ENCODE measurements at regions not wholly inside any gene's neighbourhood (a gene's known extent, or its start where the extent isn't known, plus 50 kb on each side); places are given as distances from the start of the nearest gene placed in this dataset.

DNA sequence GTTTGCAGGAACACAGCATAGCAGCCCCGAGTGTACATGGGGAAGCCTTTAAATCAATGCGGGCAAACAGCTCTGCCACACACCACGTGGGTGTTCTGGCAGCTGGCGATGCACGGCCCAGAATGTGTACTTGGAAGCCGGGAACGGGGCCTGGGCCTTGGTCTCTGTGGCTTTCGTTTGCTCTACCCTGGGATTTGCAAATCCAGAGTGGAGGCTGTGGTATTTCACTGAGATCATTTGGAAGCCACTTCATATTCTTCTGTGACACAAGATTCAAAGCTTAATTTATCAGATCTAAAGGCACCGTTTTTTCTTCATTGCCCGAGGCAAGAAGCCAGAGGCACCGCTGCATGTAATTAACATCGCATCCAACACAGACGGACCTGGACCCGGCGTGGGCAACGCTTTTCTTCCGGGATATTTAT lies 246.3 kb upstream of the MYT1L start:
- POLR2A ChIA-PET (ENCODE audit: partially characterized antibody): no interaction called here
- Histone ChIP-seq H2BK5ac (ENCODE audit: low read depth, low read length) (no peak overlapping the region), H4K8ac (ENCODE audit: extremely low read depth, insufficient read depth, low read length) (no peak overlapping the region), H3K4me3 (ENCODE audit: extremely low read depth in 1 of 4, insufficient read depth in 2 of 4, low read depth in 3 of 4, low read length in 4 of 4) (no peak overlapping the region), H3K9me3 (ENCODE audit: insufficient read depth in 2 of 2, low read depth in 1 of 2, low read length in 1 of 2) (peaks cover 8 to 16% of the 10 kb centered on the region in 2 experiments), H3K79me1 (ENCODE audit: low read depth, low read length) (no peaks in the 10 kb centered on the region), H2BK12ac (ENCODE audit: low read depth, low read length) (no peak overlapping the region), H2AFZ (ENCODE audit: low read length) (no peak overlapping the region), H3K23me2 (ENCODE audit: low read depth, low read length) (peaks cover 14% of the 10 kb centered on the region; the same call in 1 of the 2 replicates), H2BK15ac (ENCODE audit: low read length) (no peak overlapping the region), H3K18ac (ENCODE audit: extremely low read depth, low read length) (no peak overlapping the region), H3K27ac (ENCODE audit: low read depth, low read length) (no peak overlapping the region), H4K91ac (replicated peaks; ENCODE audit: insufficient read length, low read length) (no peak overlapping the region), H3K27me3 (replicated peaks in 1 of 4; ENCODE audit: control insufficient read depth in 3 of 4, extremely low read depth in 1 of 4, insufficient read depth in 3 of 4, low read length in 3 of 4) (no peaks in the 10 kb centered on the region), H3K4me1 (replicated peaks in 1 of 4; ENCODE audit: control insufficient read depth in 3 of 4, insufficient read depth in 4 of 4, low read length in 3 of 4) (no peaks in the 10 kb centered on the region; a peak in 1 of 7 replicates), H3K23ac (ENCODE audit: insufficient read length) (no peak overlapping the region), H2BK120ac (replicated peaks; ENCODE audit: low read depth, low read length) (no peak overlapping the region), H2AK5ac (ENCODE audit: low read depth, low read length) (no peak overlapping the region), H3K14ac (ENCODE audit: insufficient read length) (no peak overlapping the region), H4K20me1 (replicated peaks in 1 of 2; ENCODE audit: control insufficient read depth in 1 of 2, insufficient read depth in 2 of 2, low read length in 2 of 2) (peaks cover 0 to 7% of the 10 kb centered on the region in 2 experiments), H3K79me2 (ENCODE audit: control insufficient read depth in 1 of 2, insufficient read depth in 2 of 2, low read length in 2 of 2) (no peaks in the 10 kb centered on the region; a peak in 1 of 4 replicates), H3K56ac (replicated peaks; ENCODE audit: insufficient read length, low read depth, low read length) (no peak overlapping the region), H3K9ac (replicated peaks in 1 of 4; ENCODE audit: extremely low read depth in 1 of 4, low read depth in 3 of 4, low read length in 3 of 4) (no peak overlapping the region), H3K36me3 (ENCODE audit: control insufficient read depth in 2 of 4, insufficient read depth in 4 of 4, low read length in 3 of 4) (no peaks in the 10 kb centered on the region; a peak in 1 of 8 replicates), H3K4me2 (ENCODE audit: insufficient read depth in 1 of 2, low read depth in 2 of 2, low read length in 2 of 2) (no peak overlapping the region), H2BK20ac (ENCODE audit: low read length) (no peak overlapping the region), H4K5ac (ENCODE audit: insufficient read length, low read depth, low read length) (no peak overlapping the region), H3K4ac (replicated peaks; ENCODE audit: insufficient read length, low read depth, low read length) (no peak overlapping the region)
- CTCF ChIA-PET (ENCODE audit: partially characterized antibody): interaction anchor here (0.6 to 0.8 kb wide), 2 partner anchors 35 to 121 kb away, joined by 3 to 4 read pairs; no protein-coding TSS in a partner anchor
- WGBS, 2 experiments (ENCODE audit: extremely low coverage in 1 of 2, insufficient coverage in 1 of 2, insufficient read length in 1 of 2, insufficient replicate concordance in 2 of 2, low coverage in 1 of 2, low lambda C conversion rate in 2 of 2, missing lambda C conversion rate in 1 of 2): 89% methylated on average over 17 of the region's 17 CpGs; no CpG with 5 or more reads in 1 of the 2 experiments
- FAIRE-seq (no peak), DNase-seq (ENCODE audit: low read depth in 1 of 2, low spot score in 2 of 2) (peak in 1 of 2 experiments; percentile 38)
- no peak for TF ChIP-seq SRF (IDR thresholded peaks at IDR 0.05; ENCODE audit: low read depth, low read length)
- TF ChIP-seq RFX5 (IDR thresholded peaks at IDR 0.05; ENCODE audit: borderline replicate concordance, low read depth, low read length): no peak
- TF ChIP-seq CEBPB (IDR thresholded peaks at IDR 0.05; ENCODE audit: low read depth, low read length): no peak
- TF ChIP-seq, protein P1, sequence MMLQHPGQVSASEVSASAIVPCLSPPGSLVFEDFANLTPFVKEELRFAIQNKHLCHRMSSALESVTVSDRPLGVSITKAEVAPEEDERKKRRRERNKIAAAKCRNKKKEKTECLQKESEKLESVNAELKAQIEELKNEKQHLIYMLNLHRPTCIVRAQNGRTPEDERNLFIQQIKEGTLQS (IDR thresholded peaks at IDR 0.05; ENCODE audit: insufficient read depth, low read depth, low read length): no peak

Measured in H1 (cell line).